IPS DF 4.7 (cell line): ENCODE measurements at regions not wholly inside any gene's neighbourhood (a gene's known extent, or its start where the extent isn't known, plus 50 kb on each side); places are given as distances from the start of the nearest gene placed in this dataset.
"Not testable (repeated sequence)": the region's sequence is repeated elsewhere in the genome, so short reads cannot be mapped to it uniquely, and the experiment has no call there.

Experiments used
- DNase-seq: peaks from one replicate; pipeline ENCODE4 v3.0.0-alpha.2; 2013; ENCODE audit warnings: low spot score; ENCODE audit errors: extremely low read depth

- DNase-seq, result not testable (repeated sequence)
These were observed 72.4 kb downstream of the HNRNPD start for GRCh38 chr4:82301390-82301789.

- no peak for DNase-seq
These were observed 80.5 kb downstream of the HNRNPD start for GRCh38 chr4:82293304-82293703.

- no peak for DNase-seq
These were observed 86.1 kb downstream of the HNRNPD start for GRCh38 chr4:82287720-82288119.

- DNase-seq, result peak; percentile 89
These were observed 88.7 kb downstream of the HNRNPD start for GRCh38 chr4:82284858-82285805.

GRCh38 chr4:82284475-82284857 is 89.3 kb downstream of the HNRNPD start:
- DNase-seq, result no peak

GRCh38 chr4:82282875-82283274 is 90.9 kb downstream of the HNRNPD start:
- no peak for DNase-seq

GRCh38 chr4:82279550-82279949 is 94.2 kb downstream of the HNRNPD start:
- not testable (repeated sequence) for DNase-seq

GRCh38 chr4:82276332-82276640 is 97.5 kb downstream of the HNRNPD start:
- no peak for DNase-seq

- no peak for DNase-seq
These were observed 98.1 kb downstream of the HNRNPD start for GRCh38 chr4:82275431-82276331.

GRCh38 chr4:82274700-82275099 is 99.1 kb downstream of the HNRNPD start:
- not testable (repeated sequence) for DNase-seq

- DNase-seq, result not testable (repeated sequence)
These were observed 101.3 kb downstream of the HNRNPD start for GRCh38 chr4:82272523-82272922.

- DNase-seq, result not testable (repeated sequence)
These were observed 101.8 kb downstream of the HNRNPD start for GRCh38 chr4:82271915-82272480.

GRCh38 chr4:82268826-82269193 is 105.0 kb downstream of the HNRNPD start:
- no peak for DNase-seq

GRCh38 chr4:82268050-82268825 is 105.6 kb downstream of the HNRNPD start:
- DNase-seq, result no peak

GRCh38 chr4:82267506-82267905 is 106.3 kb downstream of the HNRNPD start:
- no peak for DNase-seq

- DNase-seq, result no peak
These were observed 107.4 kb downstream of the HNRNPD start for GRCh38 chr4:82266345-82266744.

GRCh38 chr4:82261084-82261483 is 112.7 kb downstream of the HNRNPD start:
- DNase-seq, result no peak

GRCh38 chr4:82260632-82261031 is 113.2 kb downstream of the HNRNPD start:
- no peak for DNase-seq

- DNase-seq, result no peak
These were observed 117.1 kb downstream of the HNRNPD start for GRCh38 chr4:82256718-82257117.

- no peak for DNase-seq
These were observed 118.1 kb downstream of the HNRNPD start for GRCh38 chr4:82255657-82256056.
